GM13976 (cell line): ENCODE measurements at regions not wholly inside any gene's neighbourhood (a gene's known extent, or its start where the extent isn't known, plus 50 kb on each side); places are given as distances from the start of the nearest gene placed in this dataset.
"Not testable (repeated sequence)": the region's sequence is repeated elsewhere in the genome, so short reads cannot be mapped to it uniquely, and the experiment has no call there.

ENCODE experiments used
- DNase-seq: peaks from one replicate; pipeline ENCODE4 v3.0.0; 2012; ENCODE audit warnings: low spot score
- in situ Hi-C: fragments of 300-500 bp; cut with MboI; formaldehyde crosslinking; loops from one replicate; pipeline ENCODE4 v1.12.0; 2022; ENCODE audit warnings: low sequenced_read_pairs, mixed read lengths, inconsistent platforms; ENCODE audit not compliant: unreplicated experiment
- TF ChIP-seq, protein P1 (sequence below): IDR thresholded peaks from 2 replicates; pipeline ENCODE4 v1.5.1; 2012; ENCODE audit warnings: borderline replicate concordance, mild to moderate bottlenecking; ENCODE audit not compliant: insufficient read depth; ENCODE audit errors: extremely low read depth, missing control alignments, control extremely low read depth

- TF ChIP-seq, protein P1, sequence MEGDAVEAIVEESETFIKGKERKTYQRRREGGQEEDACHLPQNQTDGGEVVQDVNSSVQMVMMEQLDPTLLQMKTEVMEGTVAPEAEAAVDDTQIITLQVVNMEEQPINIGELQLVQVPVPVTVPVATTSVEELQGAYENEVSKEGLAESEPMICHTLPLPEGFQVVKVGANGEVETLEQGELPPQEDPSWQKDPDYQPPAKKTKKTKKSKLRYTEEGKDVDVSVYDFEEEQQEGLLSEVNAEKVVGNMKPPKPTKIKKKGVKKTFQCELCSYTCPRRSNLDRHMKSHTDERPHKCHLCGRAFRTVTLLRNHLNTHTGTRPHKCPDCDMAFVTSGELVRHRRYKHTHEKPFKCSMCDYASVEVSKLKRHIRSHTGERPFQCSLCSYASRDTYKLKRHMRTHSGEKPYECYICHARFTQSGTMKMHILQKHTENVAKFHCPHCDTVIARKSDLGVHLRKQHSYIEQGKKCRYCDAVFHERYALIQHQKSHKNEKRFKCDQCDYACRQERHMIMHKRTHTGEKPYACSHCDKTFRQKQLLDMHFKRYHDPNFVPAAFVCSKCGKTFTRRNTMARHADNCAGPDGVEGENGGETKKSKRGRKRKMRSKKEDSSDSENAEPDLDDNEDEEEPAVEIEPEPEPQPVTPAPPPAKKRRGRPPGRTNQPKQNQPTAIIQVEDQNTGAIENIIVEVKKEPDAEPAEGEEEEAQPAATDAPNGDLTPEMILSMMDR = no peak
- DNase-seq = no peak
- in situ Hi-C loops = no loop called here
Measured at GRCh38 chr1:47690341-47691250, 252.8 kb downstream of the FOXD2 start.

- not testable (repeated sequence) for DNase-seq
Measured at GRCh38 chr1:47691293-47691692, 253.4 kb downstream of the FOXD2 start.

GRCh38 chr1:47692196-47692595, 254.4 kb downstream of the FOXD2 start:
- in situ Hi-C loops = no loop called here
- TF ChIP-seq, protein P1 = no peak
- DNase-seq = no peak

More at GRCh38 chr1:47691293-47691692, 253.4 kb downstream of the FOXD2 start:
- in situ Hi-C loops = not testable (repeated sequence)

DNA sequence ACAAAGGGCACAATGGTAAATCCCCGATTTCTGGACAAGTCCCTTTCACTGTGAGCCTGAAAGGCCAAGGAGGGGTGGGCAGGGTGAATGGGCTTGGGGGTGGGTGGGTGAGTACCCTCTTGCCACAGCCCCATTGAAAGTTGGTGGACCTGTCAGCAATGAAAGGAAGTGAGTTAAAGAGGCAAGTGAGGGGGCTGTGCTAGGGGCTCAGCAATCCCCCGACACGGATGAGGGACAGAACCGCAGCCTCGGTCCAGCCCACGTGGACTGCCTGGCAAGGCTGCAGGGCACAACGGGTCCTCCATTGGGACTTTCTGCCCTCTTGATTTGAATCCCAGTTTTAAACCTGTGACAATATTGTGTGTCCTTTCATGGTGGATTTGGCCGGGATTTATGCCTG, 255.3 kb downstream of the FOXD2 start:
- in situ Hi-C loops = no loop called here
- no peak for DNase-seq
- TF ChIP-seq, protein P1 = no peak

- TF ChIP-seq, protein P1 = no peak
- in situ Hi-C loops = no loop called here
- DNase-seq = no peak
Measured at GRCh38 chr1:47694011-47694890, 256.4 kb downstream of the FOXD2 start.

- no peak for DNase-seq
- in situ Hi-C loops = no loop called here
- TF ChIP-seq, protein P1 = no peak
Measured at GRCh38 chr1:47696404-47696736, 258.5 kb downstream of the FOXD2 start.
